HG03558 (cell line): ENCODE measurements at regions not wholly inside any gene's neighbourhood (a gene's known extent, or its start where the extent isn't known, plus 50 kb on each side); places are given as distances from the start of the nearest gene placed in this dataset.
"Not testable (repeated sequence)": the region's sequence is repeated elsewhere in the genome, so short reads cannot be mapped to it uniquely, and the experiment has no call there.

Experiments
- ATAC-seq: cut with Tn5 transposase; IDR thresholded peaks from one replicate; pipeline ENCODE4 v1.9.1; 2021; ENCODE audit warnings: moderate number of reproducible peaks; ENCODE audit not compliant: unreplicated experiment; ENCODE audit errors: extremely low read depth

DNA sequence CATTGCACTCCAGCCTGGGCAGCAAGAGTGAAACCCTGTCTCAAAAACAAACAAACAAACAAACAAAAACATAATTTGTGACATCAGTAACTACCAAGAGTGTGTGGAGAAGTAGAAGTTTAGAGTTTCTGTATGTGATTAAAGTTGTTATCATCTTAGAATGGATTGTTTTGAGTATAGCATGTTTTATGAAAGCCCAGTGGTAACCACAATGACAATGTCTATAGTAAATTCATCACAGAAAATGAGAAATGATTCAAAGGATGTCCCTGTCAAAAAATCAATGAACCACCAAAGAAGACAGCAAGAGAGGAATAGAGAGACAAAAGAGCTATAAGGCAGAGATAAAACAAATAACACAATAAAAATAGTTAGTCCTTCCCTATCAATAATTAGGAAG lies 1299.2 kb downstream of the CNTNAP5 start:
- ATAC-seq = no peak

DNA sequence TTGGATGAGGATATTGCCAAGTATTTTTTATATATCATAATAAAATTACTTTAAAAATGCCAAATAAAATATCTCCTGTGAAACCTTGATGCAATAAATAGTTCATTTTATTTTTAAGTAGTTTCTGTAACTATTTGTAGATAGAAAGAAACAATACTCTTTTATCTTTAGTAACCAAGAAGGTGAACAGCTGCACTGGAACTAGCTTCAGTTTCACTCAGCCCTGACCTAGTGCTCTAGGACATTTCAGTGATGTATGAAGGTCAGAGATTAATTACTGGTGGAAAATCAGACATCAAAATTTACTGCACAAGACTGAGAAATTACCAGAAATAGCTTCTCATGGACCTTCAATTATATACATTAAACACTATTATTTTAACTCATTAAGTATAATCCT lies 1305.0 kb downstream of the CNTNAP5 start:
- ATAC-seq = no peak

DNA sequence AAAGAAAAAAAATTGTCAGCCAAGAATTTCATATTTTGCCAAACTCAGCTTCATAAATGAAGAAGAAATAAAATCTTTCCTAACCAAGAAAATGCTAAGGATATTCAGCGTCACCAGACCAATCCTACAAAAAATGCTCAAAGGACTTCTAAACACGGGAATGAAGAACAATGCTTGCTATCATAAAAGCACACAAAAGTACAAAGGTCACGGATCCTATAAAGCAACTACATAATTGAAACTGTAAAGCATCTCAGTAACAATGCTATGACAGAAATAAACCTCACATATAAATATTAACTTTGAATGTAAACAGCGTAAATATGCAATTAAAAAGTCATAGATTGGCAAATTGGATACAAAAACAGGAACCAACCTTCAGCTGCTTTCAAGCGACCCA lies 1314.6 kb upstream of the GYPC start:
- no peak for ATAC-seq

DNA sequence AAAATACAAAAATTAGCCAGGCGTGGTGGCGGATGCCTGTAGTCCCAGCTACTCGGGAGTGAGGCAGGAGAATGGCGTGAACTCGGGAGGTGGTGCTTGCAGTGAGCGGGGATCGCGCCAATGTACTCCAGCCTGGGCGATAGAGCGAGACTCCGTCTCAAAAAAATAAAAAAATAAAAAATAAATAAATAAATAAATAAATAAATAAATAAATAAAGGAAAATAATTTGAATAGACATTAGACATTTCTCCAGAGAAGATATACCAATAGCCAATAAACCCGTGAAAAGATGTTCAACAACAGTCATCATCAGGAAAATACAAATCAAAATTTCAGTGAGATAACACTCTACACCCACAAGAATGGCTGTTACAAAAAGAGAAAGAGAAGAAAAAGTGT lies 1302.4 kb upstream of the GYPC start:
- not testable (repeated sequence) for ATAC-seq

DNA sequence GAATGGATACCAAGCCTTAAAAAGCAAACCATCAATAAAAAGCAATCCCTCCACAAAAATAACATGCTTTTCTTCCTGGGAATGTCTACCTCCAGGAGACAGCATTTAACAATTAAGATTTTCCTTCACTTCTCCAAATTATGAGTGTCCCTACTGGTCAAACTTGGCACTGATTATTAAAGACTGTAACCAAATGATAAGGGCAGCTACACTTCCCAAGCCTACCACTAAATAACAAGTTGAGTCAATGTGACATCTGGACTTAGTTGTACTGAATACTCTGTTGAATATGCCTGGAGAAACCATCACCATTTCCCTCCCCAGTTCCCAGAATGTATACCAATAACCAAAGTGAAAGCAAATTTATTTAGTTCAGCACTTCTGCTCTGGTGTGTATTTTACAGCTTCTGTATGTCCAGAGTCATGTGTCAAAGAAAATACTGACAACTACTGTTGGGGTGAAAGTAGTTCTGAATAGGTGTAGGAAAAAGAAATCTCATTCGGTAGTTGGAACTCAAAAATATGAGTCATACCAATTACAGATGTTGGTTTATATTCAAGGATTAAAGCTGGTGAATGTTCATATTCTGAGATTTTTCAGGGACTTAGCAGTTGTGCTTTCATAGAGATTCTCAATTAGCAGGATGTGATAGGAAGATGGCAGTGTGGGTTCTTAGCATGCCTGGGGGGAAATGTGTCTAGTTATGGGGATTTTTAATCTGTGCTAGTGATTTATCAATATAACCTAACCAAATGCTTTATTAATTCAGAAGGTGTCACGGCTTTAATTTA lies 1291.6 kb upstream of the GYPC start:
- no peak for ATAC-seq

DNA sequence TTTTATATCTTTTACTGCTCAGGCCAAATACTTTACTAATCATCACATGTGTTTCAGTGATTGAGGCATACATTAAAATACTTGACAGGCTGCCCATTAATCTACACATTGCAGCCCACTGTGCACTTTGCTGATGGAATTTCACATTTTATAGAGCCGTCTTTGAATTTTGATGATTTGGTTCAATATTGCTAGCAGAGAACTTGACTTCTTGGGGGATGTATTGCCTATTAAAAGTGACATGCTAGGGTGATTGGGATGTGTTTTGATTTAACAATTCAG lies 1291.0 kb upstream of the GYPC start:
- no peak for ATAC-seq

DNA sequence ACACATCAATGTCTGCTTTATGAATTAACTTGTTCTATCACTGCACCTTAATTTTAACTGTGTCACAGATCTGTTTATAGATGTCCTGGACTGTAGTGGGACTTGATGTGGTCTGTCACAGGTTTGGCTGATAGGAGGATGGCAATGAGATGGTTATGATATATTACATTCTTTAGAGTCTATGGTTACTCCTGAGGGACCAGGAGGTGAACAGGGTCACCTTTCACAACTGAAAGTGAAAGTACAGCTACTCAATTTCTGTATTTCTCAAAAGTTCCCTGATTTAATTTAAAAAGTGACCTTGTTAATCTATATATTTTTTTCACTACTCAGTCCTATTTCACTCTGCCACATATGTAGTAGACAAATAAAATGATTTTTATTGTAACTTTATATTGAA lies 1284.1 kb upstream of the GYPC start:
- no peak for ATAC-seq

DNA sequence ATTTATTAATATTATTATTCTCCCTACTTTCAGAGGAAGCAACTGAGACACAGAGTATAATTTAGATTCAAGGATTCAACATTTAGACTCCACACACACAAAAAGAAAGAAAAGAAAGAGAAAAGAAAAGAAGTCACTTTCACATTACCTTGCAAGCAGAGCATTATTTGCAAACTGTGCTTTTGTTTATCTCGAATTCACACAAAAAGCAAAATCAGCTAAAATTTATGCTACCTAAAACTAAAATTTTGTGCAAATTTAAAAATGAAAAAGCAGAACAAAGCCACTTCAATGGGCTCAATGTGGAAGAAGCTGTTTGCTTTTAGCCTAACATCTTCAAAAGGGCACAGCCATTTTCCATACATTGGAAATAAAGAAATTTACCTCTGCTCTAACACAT lies 1282.7 kb upstream of the GYPC start:
- no peak for ATAC-seq

DNA sequence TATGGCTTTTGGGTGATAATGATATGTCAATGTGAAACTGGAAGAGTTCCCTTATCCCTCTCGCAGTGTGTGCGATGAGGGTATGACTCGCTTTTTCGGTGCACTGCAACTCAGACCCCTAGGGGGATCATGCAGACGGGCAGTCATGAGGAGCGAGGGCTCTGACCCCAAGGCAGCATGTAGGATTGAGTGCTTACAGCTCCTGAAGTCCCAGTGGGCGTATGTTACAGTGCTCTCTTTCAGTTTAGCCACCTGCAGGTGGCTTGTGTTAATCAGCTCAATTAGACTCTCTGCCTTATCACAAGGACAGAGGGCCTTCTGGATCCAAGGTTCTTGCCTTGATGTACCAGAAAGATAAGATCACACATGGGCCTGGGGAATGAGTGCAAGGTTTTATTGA lies 1269.9 kb upstream of the GYPC start:
- ATAC-seq = no peak

DNA sequence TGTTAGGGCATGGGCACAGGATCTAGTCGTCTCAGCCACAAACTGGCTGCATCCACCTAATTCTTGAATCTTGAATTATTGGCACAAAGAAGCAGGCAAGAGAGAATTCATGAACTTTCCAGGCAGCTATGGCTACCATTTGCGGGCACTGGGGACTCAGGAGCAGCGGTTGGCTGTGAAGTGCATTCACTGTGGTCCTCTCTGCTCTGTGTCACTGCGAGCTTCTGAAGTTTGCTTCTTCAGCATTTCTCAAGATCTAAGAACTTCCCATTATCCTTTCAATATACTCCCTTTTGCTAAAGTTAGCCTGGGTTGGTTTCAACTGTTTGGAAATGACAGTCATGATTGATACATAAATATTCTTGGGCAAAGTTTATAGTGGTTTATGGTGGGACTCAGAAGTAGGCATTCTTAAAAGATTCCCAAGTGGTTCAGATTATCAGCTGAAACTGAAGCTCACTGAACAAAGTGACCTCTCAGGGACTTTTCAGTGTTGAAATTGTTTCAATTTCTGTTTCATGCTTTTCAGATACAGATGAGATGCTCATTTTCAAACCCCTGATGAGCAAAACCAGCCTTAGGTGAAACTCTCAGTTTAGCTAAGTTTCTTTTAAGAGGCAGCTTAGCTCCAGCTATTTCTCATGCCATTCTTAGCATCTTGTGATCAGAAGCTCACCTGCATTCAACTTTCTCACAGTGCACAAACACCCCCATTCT lies 1258.3 kb upstream of the GYPC start:
- ATAC-seq = peak; percentile 92

DNA sequence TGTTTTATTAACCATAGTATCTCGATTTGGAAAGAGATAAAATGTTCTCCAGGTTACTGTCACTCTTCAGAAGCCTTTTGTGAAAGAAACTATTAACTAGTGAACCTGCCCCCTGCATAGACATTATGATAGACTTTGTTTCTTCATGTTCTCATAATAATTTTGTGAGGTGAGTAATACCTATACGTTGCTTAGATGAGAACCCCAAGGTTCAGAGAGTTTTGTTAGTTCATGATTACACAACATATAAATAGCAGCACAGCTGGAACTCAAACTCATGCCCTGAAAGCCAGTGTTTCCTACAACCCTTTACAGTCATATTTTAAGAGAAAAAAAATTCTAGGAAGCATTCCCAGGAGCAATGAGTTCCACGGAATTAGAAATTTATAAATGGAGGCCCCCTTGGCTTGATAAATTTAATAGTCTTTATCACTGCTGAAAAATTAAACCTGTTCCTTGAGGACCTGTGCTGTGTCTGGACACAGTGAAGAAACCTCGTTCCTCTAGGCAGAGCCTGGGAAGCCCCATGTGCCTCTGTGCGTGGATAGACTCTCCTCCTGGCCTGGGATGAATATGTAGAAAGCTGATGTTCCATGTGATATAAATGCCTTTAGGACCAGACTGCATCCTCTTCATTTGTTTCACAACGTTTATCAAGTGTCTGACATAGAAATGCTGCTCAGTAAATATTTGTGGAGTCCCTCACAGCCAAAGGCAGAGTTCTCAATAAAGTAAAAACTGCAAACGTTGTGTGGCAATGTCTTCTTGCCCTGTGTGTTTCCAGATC lies 1257.0 kb upstream of the GYPC start:
- ATAC-seq = no peak

DNA sequence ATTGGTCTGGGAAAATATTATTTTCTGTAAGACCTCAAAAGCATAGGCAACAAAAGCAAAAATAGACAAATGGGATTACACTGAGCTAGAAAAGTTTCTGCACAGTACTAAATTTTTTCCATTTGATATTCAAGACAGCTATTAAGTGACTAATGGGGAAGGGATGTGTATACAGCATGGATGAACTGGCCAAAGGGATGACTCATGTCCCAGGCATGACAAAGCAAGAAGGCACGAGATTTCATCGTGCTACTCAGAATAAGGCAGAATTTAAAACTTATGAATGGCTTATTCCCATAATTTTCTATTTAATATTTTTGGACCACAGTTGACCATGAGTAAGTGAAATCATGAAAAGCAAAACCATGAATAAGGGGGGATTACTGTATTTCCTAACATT lies 1250.1 kb upstream of the GYPC start:
- ATAC-seq = no peak

DNA sequence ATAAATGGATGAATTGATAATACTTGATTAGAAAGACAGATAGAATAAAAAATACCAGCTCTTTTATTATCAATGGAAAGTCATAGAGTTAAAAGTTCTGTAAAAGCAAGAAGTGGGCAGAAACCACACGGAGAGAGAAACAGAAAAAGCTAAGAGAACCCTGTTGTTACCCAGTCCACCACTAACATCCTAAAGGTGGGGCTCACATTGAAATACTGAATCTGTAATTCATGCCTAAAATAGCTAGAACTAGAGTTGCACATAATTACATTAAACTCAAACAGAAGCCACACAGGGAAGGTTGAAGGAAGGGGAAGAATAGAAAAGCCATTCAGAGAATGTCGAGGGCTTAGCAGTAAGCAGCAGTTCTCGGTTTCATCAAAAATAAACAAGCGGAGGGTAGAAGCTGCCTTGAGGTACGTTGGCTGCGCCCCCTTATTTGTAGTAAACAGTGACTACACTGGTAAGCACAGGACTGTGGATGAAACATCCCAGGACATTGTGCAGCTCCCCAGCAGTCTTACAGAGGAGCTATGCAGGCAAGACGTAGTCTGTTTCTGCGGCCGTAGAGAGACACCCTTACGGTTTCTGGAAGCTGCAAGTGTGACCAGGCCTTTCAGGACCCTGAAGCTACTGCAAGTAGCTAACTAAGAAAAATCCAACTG lies 1247.0 kb upstream of the GYPC start:
- ATAC-seq = no peak

DNA sequence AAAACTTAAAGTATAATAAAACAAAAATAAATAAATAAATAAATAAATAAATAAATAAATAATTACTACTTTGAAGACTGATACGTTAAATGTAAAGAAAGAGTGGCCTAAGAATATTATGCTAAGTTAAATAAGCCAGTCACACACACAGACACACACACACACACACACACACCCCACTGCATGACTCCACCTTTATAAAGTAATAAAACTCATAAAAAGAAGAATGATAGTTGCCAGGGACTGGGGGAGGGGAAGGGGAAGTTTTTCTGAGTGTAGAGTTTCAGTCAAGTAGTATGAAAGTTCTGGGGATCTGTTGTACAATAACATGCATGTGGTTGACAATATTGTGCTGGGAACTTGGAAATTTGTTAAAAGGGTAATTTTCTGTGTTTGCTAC lies 1237.5 kb upstream of the GYPC start:
- ATAC-seq = no peak

DNA sequence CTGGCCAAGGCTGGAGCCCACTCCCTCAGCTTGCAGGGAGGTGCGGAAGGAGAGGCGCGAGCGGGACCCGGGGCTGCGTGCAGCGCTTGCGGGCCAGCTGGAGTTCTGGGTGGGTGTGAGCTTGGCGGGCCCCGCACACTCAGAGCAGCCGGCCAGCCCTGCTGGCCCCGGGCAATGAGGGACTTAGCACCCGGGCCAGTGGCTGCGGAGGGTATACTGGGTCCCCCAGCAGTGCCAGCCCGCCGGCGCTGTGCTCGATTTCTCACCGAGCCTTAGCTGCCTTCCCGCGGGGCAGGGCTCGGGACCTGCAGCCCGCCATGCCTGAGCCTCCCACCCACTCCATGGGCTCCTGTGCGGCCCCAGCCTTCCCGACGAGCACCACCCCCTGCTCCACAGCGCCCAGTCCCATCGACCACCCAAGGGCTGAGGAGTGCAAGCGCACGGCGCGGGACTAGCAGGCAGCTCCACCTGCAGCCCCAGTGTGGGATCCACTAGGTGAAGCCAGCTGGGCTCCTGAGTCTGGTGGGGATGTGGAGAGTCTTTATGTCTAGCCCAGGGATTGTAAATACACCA lies 1233.7 kb upstream of the GYPC start:
- ATAC-seq = not testable (repeated sequence)

DNA sequence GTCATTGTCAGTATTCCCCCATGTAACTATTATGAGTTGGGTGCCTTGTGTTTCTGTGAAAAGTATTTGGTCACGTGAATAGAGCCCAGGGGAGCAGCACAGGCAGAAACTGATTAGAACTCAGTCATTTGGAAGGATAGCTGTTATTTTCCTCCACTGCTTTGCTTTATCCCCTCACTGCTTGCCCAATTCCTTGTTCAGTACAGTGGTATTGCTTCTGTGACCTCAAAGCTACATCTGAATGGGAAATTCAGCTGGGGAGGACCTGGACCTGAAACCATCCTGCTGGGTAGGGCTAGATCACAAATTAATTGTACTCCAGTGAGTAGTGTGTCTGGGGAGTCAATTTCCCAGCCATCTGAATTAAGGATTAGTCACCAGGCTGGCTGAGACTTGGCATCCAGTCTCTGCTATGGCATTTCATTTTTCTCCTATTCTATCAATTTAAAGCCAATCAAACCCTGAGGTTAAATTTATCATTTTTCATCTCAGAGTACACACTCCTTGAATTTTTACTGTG lies 1231.6 kb upstream of the GYPC start:
- no peak for ATAC-seq

DNA sequence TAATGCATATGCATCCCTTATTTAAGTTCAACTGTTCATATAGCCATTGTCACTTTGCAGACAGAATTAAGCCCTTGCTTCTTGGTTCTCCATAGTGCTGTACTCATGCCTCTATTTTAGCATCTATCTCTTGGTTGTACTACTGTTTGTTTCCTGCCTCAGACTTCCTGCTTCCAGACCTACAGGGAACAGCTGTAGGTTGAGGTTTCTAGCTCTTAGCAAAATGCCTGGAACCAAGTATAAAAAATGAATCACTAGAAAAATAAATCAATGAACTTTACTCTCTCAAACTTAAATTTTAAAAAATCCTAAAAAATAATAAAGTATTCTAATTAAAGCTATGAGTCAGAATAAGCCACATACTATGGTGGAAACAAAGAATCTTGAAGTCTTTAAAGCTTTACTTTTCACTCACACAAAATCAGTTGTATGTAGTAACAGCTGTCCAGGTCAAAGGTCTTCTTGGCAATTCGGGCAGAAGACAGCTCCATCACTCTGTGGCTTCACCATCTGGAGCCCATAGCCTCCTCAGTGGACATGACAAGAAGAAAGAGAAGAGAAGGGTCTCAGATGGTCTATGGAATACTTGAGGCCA lies 1228.1 kb upstream of the GYPC start:
- ATAC-seq = no peak

DNA sequence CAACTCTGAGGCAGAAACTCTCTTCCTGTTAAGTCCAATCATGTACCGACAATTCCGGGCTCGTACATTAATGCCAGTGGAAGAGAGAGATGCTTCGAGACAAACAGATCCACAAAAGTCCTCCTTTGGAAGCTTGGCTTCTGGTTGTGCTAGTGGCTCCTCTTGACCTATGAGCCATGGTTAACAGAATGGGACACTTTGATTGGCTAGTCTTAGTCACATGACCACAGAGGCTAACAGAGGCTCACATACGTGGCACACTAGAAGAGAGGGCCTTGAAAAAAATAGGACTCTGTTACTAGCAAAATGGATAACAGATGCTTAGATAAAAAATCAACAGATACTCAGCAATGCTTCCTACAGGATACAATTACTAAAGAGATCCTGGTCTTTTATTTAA lies 1211.9 kb upstream of the GYPC start:
- ATAC-seq = no peak

DNA sequence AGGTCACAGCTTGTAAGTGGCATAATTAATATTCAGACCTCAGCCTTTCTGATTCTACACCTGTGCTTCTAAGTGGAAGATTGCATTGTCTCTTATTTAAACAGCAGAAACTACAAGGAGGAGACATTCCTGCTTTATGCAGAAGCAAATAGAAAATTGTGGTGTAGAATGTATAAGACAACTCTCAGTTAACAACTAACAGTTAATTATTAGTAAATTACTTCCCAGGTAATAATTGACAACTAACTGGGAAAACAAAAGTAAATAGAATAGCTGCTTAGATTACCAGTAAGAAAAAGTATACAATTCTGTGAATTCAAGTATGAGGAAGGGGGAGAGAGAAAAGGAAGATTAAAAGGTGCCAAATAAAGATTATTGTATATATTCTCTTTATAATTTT lies 1210.5 kb upstream of the GYPC start:
- no peak for ATAC-seq

DNA sequence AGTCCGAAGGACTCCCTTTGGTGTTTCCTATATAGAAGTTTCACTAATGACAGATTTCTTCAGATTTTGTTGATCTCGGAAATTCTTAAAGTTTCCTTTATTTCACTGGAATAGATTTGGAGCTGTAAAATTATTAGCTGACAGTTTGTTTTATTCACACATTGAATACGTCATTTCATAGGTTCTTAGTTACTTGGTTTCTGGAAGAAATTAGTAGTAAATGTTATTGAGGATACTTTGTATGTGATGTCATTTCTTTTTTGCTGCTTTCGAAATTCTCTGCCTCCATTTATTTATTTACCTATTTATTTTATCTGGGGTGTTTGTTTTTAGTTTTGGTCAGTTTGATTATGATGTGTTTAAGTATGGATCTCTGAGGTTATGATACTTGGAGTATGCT lies 1205.9 kb upstream of the GYPC start:
- ATAC-seq = no peak
